Activated CD8-positive, alpha-beta memory T cell treated with anti-CD3 and anti-CD28 coated beads, Interleukin-2, amount 50 U/mL, for 24 hours (primary cell): ENCODE measurements at regions not wholly inside any gene's neighbourhood (a gene's known extent, or its start where the extent isn't known, plus 50 kb on each side); places are given as distances from the start of the nearest gene placed in this dataset.
"Not testable (repeated sequence)": the region's sequence is repeated elsewhere in the genome, so short reads cannot be mapped to it uniquely, and the experiment has no call there.

Experiments
- DNase-seq: peaks from one replicate; pipeline ENCODE4 v3.0.0-alpha.2; 2020; ENCODE audit errors: extremely low read depth

DNA sequence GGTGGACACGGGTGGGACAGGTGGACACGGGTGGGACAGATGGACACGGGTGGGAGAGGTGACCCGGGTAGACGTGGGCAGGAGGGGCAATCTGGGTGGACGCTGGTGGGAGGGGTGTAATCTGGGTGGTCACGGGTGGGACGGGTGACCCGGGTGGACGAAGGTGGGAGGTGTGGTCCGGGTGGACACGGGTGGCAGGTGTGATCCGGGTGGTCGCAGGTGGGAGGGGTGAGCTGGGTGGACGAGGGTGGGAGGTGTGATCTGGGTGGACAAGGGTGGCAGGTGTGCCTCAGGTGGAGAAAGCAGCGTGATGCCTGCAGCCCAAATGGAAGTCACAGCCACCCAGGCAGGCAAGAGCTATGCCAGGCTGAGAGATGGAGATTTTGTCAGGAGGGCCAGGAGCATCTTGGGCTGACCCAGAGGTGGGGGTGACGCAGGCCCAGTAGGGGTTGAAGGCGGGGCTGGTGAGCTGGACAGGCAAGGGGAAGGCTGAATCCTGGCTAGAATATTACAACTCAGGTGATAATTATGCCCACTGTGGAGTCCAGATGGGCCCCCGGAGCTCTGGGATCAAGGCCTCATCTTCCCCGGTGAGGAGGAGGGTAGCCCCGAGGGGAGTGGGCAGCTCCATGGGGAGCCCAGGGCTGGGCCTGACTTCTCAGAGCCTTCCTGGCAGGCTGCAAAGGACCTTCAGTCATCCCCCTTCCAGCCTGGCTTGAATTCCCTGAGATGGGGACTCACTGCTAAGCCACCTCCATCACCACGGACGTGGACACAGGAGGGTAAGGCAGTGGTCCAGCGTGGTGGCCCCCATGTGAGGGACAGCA, 100.0 kb downstream of the ADRA2C start:
- no peak for DNase-seq

DNA sequence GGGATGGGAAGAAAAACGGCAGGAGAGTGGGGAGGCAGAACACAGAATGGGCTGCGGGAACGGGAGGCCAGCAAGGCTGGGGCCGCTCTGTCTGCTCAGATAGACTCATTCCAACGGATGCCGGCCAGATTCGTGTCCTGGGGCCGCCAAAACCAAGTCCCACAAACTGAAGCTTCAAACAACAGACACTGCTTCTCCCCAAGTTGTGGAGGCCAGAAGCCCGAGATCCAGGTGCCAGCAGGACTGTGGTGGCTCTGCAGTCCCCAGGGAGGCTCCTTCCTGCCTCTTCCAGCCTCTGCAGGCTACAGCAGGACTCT, 100.6 kb downstream of the ADRA2C start:
- DNase-seq = no peak

GRCh38 chr4:3867403-3868100, 101.4 kb downstream of the ADRA2C start:
- no peak for DNase-seq

GRCh38 chr4:3868211-3869173, 102.3 kb downstream of the ADRA2C start:
- DNase-seq = no peak

DNA sequence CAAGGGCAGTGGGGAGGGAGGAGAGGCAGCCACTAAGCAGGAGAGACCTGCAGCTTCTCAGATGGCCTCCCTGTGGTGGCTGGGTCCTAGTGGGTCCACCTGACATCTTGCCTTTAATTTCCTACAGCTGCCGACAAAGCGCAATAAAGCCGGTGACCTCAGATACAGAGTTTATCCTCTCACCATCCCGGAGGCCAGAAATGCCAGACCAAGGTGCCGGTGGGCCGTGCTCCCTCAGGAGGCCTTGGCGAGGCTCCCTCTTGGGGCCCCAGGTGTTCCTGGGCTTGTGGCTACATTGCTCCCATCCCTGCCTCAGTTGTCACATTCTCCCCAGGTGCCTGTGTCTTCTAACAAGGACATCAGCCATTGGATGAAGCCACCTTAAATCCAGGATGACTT, 103.0 kb downstream of the ADRA2C start:
- DNase-seq = no peak

- no peak for DNase-seq
These were observed 103.7 kb downstream of the ADRA2C start for GRCh38 chr4:3869661-3870566.

GRCh38 chr4:3870567-3870962, 104.4 kb downstream of the ADRA2C start:
- no peak for DNase-seq

DNA sequence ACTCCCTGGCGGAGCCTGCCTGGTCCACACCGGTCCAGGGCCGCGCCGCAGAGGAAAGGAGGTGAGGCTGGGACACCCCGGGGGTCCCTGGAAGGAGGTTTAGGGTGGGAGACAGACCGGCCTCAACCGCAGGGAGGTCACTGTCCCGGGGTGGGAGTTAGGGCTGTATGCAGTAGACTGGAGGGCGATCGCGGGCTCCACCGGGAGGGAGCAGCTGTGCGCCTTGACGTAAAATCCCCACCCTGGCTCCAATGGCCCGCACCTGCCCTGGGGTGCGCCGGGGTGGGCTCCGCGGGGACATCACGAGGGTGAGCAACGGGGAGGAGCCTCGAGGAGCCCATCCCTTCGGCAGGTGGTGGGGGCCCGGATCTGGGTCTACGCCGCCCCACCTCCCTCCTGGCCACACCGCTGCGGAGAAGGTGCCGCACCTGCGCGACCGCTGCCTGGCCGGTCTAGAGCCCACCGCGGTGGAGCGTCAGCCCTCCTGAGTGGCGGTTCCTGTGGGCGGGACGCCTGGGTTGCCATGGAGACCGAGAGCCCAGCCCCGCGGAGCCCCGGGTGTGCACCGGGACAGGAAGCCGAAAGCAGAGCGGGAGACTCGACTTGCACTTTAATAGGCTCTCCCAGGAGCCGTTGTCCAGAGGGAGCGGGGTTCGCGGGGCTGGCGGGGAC, 105.1 kb downstream of the ADRA2C start:
- DNase-seq = no peak

DNA sequence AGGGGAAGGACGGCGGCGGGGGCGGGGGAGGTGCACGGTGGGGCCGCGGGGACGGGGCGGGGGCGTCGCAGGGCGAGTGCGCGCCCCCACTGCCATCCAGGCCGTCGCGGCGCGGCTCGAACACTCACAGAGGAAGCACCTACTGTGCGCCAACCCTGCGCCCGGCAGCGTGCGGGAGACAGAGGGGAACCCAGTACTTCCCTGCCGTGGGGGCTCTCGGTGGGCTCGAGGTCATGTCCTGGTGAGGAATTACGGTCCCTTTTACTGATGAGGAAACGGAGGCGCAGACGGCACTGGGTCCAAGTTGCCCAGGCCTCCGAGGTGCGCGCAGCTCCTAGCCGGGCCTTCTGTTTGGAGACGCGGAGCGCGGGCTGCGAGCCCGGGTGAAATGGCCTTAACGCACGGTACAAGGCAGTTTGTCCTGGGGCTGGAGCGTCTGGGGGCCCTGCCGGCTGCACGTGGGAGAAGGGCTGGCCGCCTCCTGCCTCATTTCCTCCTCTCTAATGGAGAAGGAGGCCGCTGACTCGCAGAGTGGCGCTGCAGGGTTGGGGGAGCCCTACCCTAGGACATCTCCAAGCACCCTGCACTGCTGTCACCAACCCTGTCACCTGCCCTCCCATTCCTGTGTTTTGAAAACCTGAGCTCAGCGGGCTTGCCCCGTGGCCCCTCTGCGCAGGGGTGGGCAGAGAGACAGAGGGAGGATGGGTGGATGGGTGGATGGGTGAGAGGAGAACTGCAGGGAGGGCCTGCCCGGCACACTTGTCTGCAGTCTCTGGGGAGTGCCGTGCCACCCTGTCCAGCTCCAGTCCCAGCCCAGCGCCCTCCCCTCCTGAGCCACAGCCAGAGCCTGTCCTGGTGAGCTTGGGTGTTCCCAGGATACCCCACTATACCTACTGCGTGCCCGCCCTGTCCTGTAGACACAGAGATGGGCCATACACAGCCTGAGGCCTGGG, 106.0 kb downstream of the ADRA2C start:
- no peak for DNase-seq

DNA sequence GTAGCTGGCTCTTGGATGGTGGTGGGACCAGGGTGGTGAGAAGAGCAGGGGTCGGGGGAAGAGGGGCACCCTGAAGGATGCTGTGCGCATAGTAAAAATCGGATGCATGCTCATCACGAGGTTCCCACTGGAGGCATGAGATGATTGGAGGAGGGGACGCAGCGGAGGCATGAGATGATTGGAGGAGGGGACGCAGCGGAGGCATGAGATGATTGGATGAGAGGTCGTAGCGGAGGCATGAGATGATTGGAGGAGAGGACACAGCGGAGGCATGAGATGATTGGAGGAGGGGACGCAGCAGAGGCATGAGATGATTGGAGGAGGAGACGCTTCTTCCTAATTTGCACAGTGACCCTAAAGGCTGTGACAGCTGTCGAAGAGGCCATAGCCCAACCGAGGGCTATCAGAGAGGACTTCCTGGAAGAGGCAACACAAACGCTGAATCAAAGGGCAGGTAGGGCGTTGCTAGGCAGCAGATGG, 106.7 kb downstream of the ADRA2C start:
- no peak for DNase-seq

DNA sequence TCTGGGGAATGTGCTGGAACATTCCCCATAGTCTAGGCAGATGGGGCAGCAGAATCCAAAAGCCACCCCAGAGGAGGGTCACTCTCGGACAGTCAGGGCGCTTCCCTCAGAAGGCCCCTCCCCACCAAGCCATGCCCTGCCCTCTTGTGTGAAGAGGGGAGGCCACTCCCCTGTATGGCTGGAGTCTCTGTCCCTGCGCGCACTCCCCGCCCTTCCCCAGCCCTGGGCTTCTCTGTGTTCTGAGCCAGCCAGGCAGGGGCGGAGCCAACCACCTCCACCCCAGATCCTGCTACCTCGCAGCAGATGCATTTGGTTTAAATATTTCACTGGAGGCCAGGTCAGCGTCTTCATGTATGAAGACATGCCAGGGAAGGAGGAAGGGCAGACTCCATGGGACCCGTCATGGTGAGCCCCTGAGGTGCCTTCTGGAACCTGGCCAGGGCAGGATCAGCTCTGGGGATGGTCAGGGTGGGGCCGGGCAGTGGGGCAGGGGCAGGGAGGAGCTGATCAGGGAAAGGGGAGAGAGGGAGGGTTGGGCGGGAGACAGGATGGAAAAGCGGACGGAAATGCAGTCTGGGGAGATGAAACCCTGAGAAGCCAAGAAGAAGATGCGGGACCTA, 107.3 kb downstream of the ADRA2C start:
- no peak for DNase-seq

DNA sequence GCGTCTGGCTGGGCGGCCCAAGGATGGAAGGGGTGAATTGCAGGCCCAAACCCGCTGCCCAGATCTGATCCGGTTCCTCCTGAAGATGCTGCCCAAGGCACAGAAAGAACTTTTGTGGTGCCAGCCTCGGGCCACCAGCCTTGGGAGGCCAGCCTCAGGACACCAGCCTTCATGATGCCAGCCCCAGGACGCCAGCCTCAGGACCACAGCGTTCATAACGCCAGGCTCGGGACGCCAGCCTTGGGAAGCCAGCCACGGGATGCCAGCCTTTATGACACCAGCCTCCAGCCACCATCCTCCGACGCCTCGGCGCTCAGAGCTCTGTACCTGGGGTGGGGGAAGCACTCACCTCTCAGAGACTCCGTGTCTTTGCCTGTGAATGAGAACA, 107.8 kb downstream of the ADRA2C start:
- DNase-seq = no peak

- no peak for DNase-seq
These were observed 108.4 kb downstream of the ADRA2C start for GRCh38 chr4:3874525-3875110.

DNA sequence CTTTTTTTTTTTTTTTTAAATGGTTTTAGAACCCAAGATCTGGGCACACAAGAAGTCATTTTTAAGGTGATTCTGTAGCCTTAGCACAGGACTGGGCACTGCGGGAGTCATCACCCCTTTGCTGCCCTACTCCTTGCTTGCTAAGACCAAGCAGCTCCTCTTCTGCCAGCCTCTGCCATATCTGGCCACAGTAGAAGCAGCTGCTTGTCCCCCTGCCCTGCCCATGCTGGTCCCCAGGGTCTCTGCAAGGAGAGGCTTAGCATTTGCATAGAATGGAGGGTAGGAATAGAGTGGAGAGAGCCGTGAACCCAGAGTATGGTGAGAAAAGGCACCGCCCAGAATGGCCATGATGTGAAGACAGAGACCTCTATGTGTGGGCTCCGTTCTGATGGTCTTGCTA, 109.3 kb downstream of the ADRA2C start:
- DNase-seq = no peak

GRCh38 chr4:3876057-3876845, 110.1 kb downstream of the ADRA2C start:
- not testable (repeated sequence) for DNase-seq

DNA sequence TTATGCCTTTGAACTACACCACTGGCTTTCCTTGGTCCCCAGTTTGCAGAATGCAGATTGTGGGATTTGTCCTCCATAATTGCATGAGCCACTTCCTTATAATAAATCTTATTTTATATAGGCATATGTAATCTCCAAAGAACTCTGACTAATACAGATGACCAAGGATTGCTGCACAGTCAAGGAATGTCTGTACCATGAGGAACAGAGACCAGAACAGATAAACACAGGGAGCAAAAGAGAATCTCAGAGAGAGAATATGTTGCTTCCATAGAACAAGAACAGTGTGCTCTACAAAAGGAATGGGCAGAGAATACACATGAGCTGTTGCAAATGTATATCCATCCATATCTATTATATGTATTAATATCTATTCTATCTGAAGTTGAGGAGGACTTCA, 111.1 kb downstream of the ADRA2C start:
- no peak for DNase-seq

GRCh38 chr4:3877868-3878267, 111.7 kb downstream of the ADRA2C start:
- DNase-seq = no peak

DNA sequence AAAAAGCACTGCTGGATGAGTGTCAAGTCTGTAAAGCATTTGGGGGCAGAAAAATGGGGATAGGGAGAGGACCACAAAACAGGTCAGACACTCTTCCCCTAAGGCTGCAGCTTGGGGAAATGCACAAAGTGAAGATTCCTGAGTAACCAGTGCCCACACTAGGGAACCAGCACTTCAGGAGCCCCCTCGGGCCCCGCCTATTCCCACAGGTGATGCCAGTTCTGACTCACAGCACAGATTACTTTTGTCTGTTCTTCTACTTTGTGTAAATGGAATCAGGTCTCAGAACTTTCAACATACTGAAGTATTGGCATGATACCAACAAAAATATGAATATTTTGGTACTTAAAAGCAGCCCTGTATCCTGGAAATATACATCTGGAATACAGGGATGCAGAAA, 112.5 kb downstream of the ADRA2C start:
- DNase-seq = no peak
